Effector CD4-positive, alpha-beta T cell (primary cell): ENCODE measurements at regions not wholly inside any gene's neighbourhood (a gene's known extent, or its start where the extent isn't known, plus 50 kb on each side); places are given as distances from the start of the nearest gene placed in this dataset.

Source experiments
- DNase-seq: peaks from one replicate; pipeline ENCODE4 v3.0.0-alpha.2; 2020

- DNase-seq = no peak
Observed at GRCh38 chr13:103272770-103273169, 206.6 kb upstream of the SLC10A2 start.

DNA sequence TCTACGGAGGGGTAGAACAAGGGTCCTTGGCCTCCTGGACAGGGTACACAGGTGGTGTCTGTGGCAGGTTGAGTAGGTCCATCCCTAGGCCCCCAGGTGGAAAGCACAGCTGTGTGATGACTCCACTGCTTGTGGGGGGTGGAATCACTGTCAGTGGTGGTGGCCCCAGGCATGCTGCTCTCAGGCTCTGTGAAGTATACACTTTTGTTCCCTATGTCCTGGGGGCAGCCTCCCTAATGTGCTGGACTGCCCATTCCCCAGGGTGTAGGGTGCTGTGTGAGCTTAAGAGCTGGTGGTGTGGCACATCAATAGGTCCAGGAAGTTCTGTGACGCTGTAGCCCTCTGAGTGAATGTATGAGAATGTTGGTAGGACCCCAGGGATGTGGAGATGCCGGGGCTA lies 197.2 kb upstream of the SLC10A2 start:
- no peak for DNase-seq

DNA sequence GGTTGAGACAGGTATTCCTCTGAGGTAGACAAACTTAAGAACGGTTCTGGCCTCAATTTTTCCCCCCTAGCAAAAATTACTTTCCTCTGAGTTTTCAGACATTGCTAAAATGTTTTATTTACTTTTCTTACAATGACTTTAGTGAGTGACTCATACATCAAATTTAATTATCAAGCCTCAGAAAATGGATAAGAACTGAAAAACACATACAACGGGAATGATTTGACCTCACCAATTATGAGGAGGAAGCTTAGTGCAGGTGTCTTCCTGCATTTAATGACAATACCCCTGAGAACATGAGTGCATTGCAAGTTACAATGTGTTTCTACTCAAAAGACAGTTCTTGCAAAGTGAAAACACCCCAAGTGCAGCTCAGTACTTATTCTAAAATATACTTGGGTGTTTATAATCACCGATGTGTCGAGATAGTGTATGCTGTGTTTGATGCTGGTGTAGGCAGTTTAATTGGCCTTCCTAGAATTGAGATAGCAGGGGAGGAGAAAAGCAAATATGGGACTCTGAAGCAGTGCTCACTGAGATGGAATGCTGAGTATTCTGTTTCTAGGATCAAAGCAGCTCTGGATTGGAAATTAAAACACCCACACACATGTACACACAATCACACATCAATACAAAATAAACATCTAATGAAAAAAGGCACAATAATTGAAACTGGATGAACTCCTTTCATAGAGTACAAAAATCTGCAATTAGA lies 189.5 kb upstream of the SLC10A2 start:
- DNase-seq = no peak

DNA sequence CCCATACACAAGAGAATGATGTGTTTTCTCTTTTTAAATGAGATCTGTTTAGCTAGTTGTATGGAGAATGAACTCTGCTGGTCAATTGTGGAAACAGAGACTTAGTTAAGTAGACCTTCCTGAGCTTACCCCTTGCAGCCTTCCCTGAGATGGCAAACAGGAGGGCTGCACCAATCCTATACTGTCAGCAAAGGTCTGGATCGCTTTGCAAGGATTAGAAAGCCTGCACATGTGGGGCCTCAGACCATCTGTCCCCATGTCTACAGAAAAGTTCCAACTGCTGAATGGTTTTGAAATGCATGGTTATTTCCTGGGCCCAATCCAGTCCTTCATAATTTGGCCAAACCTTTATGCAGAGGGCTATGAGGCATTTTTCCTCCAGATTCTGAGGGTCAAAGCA lies 183.9 kb upstream of the SLC10A2 start:
- DNase-seq = no peak

- no peak for DNase-seq
Observed at GRCh38 chr13:103246581-103247200, 180.5 kb upstream of the SLC10A2 start.

GRCh38 chr13:103243495-103243894 lies 177.3 kb upstream of the SLC10A2 start:
- no peak for DNase-seq

- DNase-seq = no peak
Observed at GRCh38 chr13:103238441-103238840, 172.2 kb upstream of the SLC10A2 start.

DNA sequence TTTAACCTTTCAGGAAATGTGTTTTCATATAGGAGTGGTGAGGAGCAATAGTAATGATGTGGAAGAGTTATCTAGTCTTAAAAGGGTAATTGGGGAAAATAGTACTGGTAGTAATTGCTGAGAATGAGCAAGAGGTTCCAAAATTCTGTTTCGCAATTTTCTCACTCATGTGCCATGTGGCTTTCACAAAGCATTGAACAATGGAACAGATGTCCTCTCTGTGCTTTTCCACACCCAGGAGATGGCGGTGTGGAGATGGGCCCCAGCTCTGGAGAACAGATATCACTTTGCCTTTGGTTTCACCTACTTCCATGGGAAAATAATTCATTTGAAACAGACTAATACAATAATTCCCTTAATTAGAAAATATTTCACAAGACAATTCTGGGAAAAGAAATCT lies 170.0 kb upstream of the SLC10A2 start:
- DNase-seq = no peak

GRCh38 chr13:103229674-103230073 lies 163.5 kb upstream of the SLC10A2 start:
- no peak for DNase-seq

GRCh38 chr13:103224804-103225203 lies 158.6 kb upstream of the SLC10A2 start:
- no peak for DNase-seq

- DNase-seq = no peak
Observed at GRCh38 chr13:103222683-103223082, 156.5 kb upstream of the SLC10A2 start.

GRCh38 chr13:103218253-103218652 lies 152.0 kb upstream of the SLC10A2 start:
- no peak for DNase-seq

- DNase-seq = no peak
Observed at GRCh38 chr13:103213152-103213551, 146.9 kb upstream of the SLC10A2 start.

DNA sequence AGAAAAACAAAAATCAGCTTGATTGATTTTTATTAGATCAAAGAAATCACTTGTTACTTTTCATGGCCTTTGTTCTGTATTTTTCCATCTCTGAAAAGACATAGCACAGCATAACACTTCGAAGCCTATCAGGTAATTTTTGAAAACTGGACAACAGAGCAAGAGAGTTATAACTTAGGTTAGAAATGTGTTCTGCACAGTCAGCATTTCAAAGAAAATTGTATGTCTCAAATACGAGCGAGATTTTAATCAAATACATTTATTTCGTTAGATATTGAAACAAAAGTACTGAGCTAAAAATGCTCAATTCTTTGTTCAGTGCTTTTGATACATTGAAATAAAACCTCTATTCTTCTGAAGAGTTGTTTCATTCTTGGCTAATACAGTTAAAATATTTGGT lies 144.1 kb upstream of the SLC10A2 start:
- DNase-seq = no peak

DNA sequence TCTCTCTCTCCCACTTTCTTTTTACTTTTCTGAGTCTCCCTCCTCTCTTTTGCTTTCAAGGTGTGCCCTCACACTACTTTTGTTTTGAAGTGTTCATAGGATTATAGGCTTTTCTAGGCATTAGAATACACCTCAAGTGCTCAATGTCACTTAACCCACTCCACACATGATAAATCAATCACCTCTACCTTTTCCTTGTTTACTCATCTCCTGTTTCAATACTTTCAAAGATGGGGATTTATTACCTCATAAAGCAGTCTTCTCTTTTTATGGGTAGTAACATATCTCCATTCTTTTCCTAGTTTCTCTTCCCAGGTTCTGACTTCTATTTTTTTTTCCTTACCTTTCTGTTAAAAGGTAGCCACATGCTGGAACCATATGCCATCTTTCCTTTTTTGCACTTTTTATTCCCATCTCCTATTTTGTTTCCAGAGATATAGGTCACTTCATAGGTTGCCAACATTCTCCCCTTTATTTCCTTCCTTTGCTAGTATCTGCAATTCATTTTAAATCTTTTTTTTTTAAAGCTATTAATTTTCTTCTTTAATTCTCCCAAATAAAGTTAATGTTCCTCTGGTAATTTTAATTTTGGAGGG lies 137.6 kb upstream of the SLC10A2 start:
- DNase-seq = no peak

- DNase-seq = no peak
Observed at GRCh38 chr13:103200118-103200885, 134.1 kb upstream of the SLC10A2 start.

DNA sequence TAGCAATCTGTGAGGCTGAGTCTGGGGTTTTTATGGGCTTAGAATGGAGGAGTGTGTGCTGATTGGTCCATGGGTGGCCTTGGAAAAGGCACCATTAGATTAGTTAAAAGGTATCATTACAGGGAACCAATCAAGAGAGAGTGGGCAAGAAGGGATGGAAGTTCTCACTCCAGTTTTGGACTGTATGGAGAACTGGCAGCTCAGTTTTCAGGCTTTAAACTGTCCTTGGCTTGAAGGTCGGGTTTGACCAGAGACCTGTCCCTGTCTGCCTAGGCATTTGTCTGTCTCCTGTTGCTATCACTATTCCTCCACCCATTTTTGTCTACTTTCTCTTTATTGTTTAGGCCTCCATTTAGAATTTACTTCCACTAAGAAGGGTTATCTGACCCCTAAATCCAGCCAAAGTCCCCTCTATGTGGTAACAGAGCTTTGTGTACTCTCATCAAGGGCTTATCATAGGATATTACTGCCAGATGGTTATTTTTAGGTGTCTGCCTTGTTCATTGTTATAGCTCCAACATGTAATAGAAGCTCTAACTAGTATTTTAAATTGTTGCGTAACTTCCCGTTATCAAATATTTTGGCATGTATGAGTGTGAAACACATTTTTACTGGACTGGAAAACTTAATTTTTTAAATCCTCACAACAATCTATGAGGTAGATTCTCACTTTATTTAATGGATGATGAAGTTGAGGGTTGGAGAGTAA lies 133.3 kb upstream of the SLC10A2 start:
- no peak for DNase-seq

GRCh38 chr13:103196356-103196755 lies 130.1 kb upstream of the SLC10A2 start:
- DNase-seq = no peak

DNA sequence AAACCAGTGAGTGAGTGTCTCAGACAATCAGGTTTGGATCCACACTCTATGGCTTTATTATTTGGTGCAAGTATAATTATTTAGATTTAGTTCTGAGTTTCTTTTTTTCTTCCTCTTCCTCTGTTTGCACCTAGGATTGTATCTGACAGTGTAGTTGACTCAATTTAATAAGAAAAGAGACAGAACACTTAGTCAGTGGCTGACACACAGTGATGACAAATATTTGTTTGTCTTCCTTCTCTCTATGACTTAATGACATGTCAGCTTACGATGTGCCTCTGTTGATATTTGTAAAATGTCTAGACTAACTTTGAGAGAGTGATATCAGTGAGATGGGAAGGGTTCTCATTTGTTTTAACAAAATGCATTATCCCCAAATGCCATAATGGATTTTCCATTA lies 129.5 kb upstream of the SLC10A2 start:
- DNase-seq = no peak

DNA sequence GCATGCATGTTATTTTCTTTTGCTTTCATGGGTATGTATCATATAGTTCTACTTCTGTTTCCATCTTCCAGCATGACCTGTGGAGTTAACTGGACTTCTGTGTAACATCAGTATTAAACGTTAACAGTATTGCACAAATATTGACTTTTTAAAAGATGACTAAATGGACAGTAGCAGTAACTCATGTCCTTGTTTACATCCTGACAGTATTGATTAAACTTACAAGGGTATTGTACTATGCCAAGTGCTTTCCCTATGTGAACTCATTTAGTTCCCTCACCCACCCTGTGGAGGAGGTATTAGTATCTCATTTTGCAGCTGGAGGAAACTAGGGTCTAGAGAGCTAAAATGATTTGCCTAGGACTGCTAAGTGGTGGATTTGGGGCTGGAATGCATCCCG lies 128.7 kb upstream of the SLC10A2 start:
- no peak for DNase-seq

GRCh38 chr13:103192511-103193135 lies 126.4 kb upstream of the SLC10A2 start:
- DNase-seq = no peak

- DNase-seq = no peak
Observed at GRCh38 chr13:103190841-103191240, 124.6 kb upstream of the SLC10A2 start.
